SK-N-MC (cell line): ENCODE measurements at regions not wholly inside any gene's neighbourhood (a gene's known extent, or its start where the extent isn't known, plus 50 kb on each side); places are given as distances from the start of the nearest gene placed in this dataset.

Experiments used
- EZH2 ChIP-seq: fragments of 200-600 bp; sonication (generic); IDR thresholded peaks from one replicate; pipeline ENCODE4 v1.6.1; 2017; ENCODE audit warnings: antibody characterized with exemption
- FOXP2 ChIP-seq: optimal IDR thresholded peaks from 2 replicates; pipeline ENCODE3; 2011; ENCODE audit warnings: mild to moderate bottlenecking, moderate library complexity; ENCODE audit not compliant: insufficient read depth; ENCODE audit errors: extremely low read length, control extremely low read depth
- POLR2AphosphoS5 ChIP-seq: IDR thresholded peaks from 2 replicates; pipeline ENCODE4 v1.6.1; 2012; ENCODE audit warnings: mild to moderate bottlenecking, low read depth, low read length, borderline replicate concordance

GRCh38 chr5:8861764-8862163 lies 684.1 kb downstream of the SEMA5A start:
- TF ChIP-seq POLR2AphosphoS5 = no peak
- TF ChIP-seq EZH2 = no peak
- no peak for TF ChIP-seq FOXP2
